Ascending aorta (tissue), 2 donors: ENCODE measurements at regions not wholly inside any gene's neighbourhood (a gene's known extent, or its start where the extent isn't known, plus 50 kb on each side); places are given as distances from the start of the nearest gene placed in this dataset.

ENCODE experiments used
- DNase-seq, 2 donors: peaks; one replicate each; pipeline ENCODE4 v3.0.0-alpha.2; 2019; ENCODE audit warnings: low spot score in 2 of 2
- H3K27ac ChIP-seq, 2 donors: fragments of 200-600 bp; sonication (generic); one replicate each; pipeline ENCODE4 v1.5.1; 2016 to 2017; ENCODE audit warnings: mild to moderate bottlenecking in 1 of 2
- H3K27me3 ChIP-seq: fragments of 200-600 bp; sonication (generic); one replicate; pipeline ENCODE4 v1.5.1; 2017
- H3K36me3 ChIP-seq, 2 donors: fragments of 200-600 bp; sonication (generic); one replicate each; pipeline ENCODE4 v1.5.1; 2016
- H3K4me1 ChIP-seq, 2 donors: fragments of 200-600 bp; sonication (generic); one replicate each; pipeline ENCODE4 v1.5.1; 2016 to 2017; ENCODE audit warnings: mild to moderate bottlenecking in 1 of 2
- H3K4me3 ChIP-seq, 2 donors: fragments of 200-600 bp; sonication (generic); one replicate each; pipeline ENCODE4 v1.5.1; 2016 to 2017; ENCODE audit warnings: mild to moderate bottlenecking in 1 of 2
- H3K9me3 ChIP-seq, 2 donors: fragments of 200-600 bp; sonication (generic); one replicate each; pipeline ENCODE4 v1.5.1; 2016
- intact Hi-C: fragments of 100-400 bp; cut with DNase I; formaldehyde crosslinking; loops from one replicate; pipeline ENCODE4 v1.15.1; 2023
- TF ChIP-seq, protein P1 (sequence below), 3 experiments: fragments of 200-600 bp in 2 of 3; fragments of 450-650 bp in 1 of 3; sonication (generic) in 2 of 3; IDR thresholded peaks; one replicate each; pipeline ENCODE4 v1.5.1; 2016 to 2019; ENCODE audit warnings: antibody characterized with exemption in 3 of 3, mild to moderate bottlenecking in 1 of 3, moderate library complexity in 1 of 3

DNA sequence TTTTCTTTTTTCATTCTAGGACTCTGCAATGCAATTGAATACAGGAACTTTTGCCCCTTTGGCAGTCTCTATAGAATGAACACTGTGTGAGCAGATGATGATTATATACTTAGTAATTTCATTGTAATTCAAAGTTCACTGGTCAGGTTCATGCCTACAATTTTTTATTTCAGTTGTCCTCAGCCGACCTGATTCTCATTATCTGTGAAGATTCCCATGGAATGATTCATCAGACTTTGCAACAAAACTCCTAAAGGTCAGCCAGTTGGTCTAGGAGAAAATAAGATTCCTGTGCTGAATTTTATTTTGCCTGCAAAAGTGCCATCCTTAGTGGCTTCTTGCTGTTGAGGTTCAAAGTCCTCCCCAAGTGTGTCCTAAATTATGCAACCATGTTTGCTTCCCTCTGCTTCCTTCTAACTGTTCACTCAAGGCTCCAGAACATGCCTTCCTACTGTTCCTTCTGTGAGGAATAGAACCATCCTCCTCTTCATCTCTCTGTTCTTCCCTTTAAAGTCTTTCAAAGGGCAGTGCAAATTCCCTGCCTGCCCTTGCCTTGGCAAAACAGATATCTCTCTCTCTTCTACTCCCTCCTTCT is 194.2 kb upstream of the CNR1 start:
- no peaks in the 10 kb centered on the region for H3K36me3 ChIP-seq
- intact Hi-C loops: loop anchor here (10.0 kb wide), 2 partner anchors 195 to 415 kb away; partner anchors contain the start of gene CNR1
- TF ChIP-seq, protein P1, sequence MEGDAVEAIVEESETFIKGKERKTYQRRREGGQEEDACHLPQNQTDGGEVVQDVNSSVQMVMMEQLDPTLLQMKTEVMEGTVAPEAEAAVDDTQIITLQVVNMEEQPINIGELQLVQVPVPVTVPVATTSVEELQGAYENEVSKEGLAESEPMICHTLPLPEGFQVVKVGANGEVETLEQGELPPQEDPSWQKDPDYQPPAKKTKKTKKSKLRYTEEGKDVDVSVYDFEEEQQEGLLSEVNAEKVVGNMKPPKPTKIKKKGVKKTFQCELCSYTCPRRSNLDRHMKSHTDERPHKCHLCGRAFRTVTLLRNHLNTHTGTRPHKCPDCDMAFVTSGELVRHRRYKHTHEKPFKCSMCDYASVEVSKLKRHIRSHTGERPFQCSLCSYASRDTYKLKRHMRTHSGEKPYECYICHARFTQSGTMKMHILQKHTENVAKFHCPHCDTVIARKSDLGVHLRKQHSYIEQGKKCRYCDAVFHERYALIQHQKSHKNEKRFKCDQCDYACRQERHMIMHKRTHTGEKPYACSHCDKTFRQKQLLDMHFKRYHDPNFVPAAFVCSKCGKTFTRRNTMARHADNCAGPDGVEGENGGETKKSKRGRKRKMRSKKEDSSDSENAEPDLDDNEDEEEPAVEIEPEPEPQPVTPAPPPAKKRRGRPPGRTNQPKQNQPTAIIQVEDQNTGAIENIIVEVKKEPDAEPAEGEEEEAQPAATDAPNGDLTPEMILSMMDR (IDR thresholded peaks at IDR 0.05): no peak
- H3K27ac ChIP-seq: no peak overlapping the region
- H3K9me3 ChIP-seq: no peaks in the 10 kb centered on the region
- H3K4me1 ChIP-seq: no peaks in the 10 kb centered on the region
- DNase-seq: no peak
- no peak overlapping the region for H3K4me3 ChIP-seq
- no peaks in the 10 kb centered on the region for H3K27me3 ChIP-seq

DNA sequence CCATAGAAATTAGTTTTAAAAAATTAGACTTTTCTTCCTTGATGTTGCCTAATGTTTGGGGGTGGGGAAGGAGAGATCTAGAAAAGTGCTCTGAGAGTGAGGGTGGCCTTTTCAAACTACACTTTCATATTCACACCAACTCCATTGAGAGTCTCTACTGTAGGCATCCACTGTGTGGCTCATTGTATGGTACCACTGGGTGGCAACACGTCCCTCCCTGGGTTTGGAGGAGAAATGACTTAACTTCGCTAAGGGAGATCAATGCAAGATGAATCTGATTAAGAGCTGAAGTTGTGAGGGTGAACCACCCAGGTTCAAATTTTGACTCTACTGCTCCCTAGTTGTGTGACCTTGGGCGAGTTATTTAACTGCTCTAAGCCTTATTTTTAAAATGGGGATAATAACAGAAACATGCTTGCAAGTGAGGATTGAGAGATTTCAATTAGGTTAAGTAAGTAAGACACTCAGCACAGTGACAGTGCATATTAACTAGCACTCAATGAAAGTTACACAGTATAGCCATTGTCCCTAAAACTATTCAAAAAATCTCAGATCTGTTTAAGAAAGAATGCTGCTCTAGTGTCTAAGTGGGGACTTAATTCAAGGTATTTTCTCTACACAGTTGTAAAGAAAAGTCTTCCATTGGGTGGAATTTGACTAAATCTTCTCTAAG is 193.5 kb upstream of the CNR1 start:
- Histone ChIP-seq H3K27ac (no peak overlapping the region), H3K36me3 (no peaks in the 10 kb centered on the region), H3K9me3 (no peaks in the 10 kb centered on the region), H3K4me1 (no peaks in the 10 kb centered on the region), H3K27me3 (no peaks in the 10 kb centered on the region), H3K4me3 (no peak overlapping the region)
- DNase-seq: no peak
- TF ChIP-seq, protein P1 (IDR thresholded peaks at IDR 0.05): no peak
- intact Hi-C loops: loop anchor here (10.0 kb wide), 2 partner anchors 195 to 415 kb away; partner anchors contain the start of gene CNR1

DNA sequence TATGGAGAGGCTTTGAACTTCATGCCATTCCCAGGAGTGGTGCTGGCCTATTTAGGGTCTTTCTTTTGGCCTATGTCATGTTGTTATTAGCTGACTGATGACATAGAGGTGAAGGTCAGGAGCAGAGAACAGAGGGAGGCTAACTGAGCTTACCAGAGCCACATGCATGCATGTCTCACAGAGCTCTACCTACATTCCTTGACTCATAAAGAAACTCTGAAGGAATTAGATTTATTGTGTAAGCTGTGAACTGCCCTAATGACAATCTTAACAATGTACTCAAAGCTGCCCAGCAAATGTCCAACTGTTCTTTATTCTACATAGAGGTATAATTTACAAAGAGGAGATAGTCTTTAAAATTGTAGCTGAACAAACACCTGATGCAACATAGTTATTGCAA is 192.7 kb upstream of the CNR1 start:
- H3K27me3 ChIP-seq: no peaks in the 10 kb centered on the region
- no peak for DNase-seq
- intact Hi-C loops: no loop called here
- H3K9me3 ChIP-seq: no peaks in the 10 kb centered on the region
- no peaks in the 10 kb centered on the region for H3K36me3 ChIP-seq
- H3K4me1 ChIP-seq: no peaks in the 10 kb centered on the region
- H3K27ac ChIP-seq: no peak overlapping the region
- TF ChIP-seq, protein P1 (IDR thresholded peaks at IDR 0.05): no peak
- no peak overlapping the region for H3K4me3 ChIP-seq

DNA sequence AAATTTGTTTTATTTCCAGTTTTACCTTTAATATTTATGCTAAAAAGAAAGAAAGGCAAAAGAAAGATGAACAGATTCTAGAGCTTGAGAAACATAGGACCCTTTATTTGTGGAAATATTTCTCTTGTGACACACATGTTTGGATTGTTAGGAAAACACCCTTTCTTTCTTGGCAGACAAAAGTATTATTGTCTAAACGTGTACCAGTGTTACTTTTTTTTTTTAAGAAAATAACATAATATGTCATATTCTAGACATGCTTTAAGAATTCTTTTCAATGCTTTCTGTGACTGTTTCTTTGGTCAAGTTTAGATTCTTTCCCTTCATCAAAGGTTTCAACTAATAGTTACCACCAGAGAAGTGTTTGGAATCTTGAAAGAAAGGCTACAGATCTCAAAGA is 183.4 kb upstream of the CNR1 start:
- no peak for DNase-seq
- Histone ChIP-seq H3K9me3 (no peaks in the 10 kb centered on the region), H3K27ac (no peak overlapping the region), H3K27me3 (no peaks in the 10 kb centered on the region), H3K36me3 (no peaks in the 10 kb centered on the region), H3K4me1 (no peaks in the 10 kb centered on the region), H3K4me3 (no peak overlapping the region)
- intact Hi-C loops: no loop called here
- TF ChIP-seq, protein P1 (IDR thresholded peaks at IDR 0.05): no peak

DNA sequence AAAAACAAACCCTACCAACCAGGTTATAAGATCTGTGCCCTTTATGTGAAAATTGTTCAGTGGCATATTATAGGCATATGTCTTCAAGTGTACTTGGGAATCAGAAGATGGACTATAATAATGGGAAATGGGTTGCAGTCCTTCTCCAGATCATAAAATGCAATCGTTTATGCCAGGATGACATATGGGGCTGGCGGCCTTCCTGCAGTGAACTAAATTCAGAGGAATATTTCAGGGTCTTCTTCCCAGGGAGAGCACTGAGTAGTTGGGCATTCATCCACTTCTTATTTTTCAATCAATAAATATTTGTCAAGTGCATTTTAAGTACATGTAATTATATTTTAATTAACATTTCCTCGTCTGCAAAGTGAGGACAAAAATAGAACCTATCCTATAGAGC is 176.2 kb upstream of the CNR1 start:
- no peaks in the 10 kb centered on the region for H3K36me3 ChIP-seq

More for the DNA sequence above, 176.2 kb upstream of the CNR1 start:
- H3K9me3 ChIP-seq: no peaks in the 10 kb centered on the region
- no peaks in the 10 kb centered on the region for H3K4me1 ChIP-seq
- no peak overlapping the region for H3K27ac ChIP-seq
- H3K27me3 ChIP-seq: no peaks in the 10 kb centered on the region
- H3K4me3 ChIP-seq: no peak overlapping the region
- intact Hi-C loops: no loop called here
- TF ChIP-seq, protein P1 (IDR thresholded peaks at IDR 0.05): no peak
- DNase-seq: no peak
